ENCODE measurements at regions not wholly inside any gene's neighbourhood (a gene's known extent, or its start where the extent isn't known, plus 50 kb on each side); places are given as distances from the start of the nearest gene placed in this dataset.
"Not testable (repeated sequence)": the region's sequence is repeated elsewhere in the genome, so short reads cannot be mapped to it uniquely, and the experiment has no call there.

DNA sequence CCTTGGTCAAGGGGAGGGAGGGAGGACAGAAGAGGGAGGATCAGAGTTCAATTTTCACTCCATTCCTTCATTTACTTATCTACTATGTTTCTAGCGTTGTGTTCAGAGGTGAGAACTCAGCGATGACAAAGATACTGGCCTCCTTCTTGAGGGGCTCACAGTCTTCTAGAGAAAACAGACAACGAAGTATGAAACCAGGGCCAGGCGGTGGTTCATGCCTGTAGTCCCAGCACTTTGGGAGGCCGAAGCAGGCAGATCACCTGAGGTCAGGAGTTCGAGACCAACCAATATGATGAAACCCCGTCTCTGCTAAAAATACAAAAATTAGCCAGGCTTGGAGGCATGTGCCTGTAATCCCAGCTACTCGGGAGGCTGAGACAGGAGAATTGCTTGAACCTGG lies 277.4 kb downstream of the MYCN start:
- not testable (repeated sequence) for DNase-seq (ENCODE audit: low spot score)

DNA sequence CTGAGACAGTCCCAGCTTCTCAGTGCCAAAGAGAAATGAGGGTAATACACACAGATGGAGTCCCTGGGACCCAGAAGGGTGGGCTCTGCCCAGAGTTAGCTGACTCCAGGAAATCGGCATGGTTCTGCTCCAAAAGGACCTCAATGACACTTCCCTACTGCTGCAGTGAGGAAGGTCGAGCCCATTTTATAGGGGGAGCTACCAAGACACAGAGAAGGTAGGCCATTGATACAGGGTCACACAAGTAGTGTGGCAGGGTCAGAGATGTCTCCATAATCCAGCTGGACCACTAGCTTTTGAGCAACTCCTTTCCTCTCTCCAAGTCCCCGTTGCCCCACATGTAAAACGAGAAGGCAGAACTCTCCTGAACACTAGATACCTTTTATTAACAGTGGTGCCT lies 276.9 kb downstream of the MYCN start:
- no peak for DNase-seq (ENCODE audit: low spot score)

DNA sequence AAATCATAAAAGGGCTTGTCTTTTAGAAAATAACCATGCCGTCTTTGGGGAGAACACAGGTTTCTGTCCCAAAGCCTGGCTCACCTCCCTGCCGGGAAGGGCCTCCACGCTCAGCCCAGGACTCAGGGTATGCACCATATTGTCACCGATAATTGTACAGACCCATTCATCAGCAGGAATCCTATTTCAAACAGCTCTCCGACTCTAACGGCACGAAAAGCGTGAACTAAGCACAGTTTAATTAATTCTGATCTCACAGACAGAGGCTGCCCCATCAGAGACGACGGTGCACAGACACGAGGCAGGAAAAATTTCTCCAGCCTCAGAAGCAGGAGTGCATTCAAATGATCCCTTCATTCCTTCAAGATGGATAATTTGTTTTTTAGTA lies 276.2 kb downstream of the MYCN start:
- DNase-seq (ENCODE audit: low spot score): no peak

DNA sequence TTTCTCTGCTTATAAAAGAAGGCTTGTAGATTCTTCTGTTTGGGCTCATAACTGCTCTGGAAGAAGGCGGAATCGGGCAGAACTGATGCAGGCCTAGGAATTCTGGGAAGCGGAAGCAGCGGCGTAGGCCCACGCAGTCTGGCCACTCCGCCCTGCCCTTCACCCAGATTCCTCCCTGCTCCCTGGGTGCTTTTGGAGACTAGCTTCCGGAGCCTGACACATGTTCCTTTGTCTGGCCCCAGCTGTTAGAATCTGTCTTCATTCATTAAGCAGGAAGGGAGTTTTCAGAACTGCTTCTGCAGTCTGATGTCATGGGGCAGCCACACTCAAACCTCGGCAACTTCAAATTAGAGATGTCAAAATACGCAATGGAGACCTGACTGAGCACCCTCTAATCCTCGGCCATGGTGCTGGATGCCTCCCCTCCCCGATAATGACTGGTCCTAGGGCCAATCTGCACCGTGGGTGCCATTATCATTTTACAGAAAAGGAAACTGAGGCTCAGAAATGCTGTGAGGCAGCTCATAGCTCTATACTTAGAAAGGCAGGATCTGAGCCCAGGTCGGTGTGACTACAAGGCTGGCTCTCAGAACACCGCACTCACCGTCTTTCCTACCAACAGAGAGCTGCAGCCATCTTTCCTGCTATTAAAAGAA lies 275.7 kb downstream of the MYCN start:
- no peak for DNase-seq (ENCODE audit: low spot score)

DNA sequence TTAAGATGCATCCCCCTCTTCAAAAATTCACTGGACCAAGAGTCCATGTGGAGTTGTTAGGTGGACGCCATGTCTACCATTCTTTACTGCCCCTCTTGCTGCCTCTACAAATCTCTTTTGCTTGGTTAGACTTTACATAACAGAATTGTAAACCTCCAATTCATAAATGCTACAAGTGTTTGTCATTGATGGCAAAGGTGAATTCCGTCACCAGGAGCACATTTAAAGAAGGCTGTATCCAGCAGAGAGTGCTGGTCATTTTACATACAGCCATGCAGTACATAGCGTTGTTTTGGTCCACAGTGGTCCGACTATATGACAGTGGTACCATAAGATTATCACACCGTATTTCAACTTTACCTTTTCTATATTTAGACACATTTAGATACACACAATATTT lies 274.5 kb downstream of the MYCN start:
- DNase-seq (ENCODE audit: low spot score): no peak

DNA sequence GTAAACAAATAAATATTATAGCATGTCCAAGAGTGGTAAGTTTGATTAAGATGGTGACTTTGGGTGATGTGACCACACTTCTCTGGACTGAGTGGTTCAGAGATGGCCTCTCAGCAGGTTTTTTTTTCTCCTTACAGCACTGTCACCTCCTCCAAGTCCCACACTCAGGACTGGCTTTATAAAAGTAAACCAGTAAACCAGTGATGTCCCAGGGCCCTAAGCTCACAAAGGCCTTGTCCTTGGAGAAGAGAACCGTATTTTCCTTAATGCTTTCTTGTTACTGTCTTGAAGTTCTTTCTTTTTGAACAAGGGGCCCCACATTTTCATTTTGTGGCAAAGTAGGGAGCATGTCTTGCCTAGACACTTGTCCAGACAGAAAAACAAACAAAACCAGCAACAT lies 274.0 kb downstream of the MYCN start:
- no peak for DNase-seq (ENCODE audit: low spot score)

DNA sequence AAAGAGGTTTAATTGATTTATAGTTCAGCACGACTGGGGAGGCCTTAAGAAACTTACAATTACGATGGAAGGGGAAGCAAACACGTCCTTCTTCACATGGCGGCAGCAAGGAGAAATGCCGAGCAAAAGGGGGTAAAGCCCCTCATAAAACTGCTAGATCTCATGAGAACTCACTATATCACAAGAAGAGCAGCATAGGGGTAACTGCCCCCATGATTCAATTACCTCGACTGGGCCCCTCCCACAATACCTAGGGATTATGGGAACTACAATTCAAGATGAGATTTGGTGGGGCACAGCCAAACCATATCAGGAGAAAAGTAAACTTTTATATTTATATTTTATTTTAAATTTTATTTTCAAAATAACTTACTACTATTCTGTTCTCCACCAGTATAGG lies 272.0 kb downstream of the MYCN start:
- DNase-seq (ENCODE audit: low spot score): no peak

DNA sequence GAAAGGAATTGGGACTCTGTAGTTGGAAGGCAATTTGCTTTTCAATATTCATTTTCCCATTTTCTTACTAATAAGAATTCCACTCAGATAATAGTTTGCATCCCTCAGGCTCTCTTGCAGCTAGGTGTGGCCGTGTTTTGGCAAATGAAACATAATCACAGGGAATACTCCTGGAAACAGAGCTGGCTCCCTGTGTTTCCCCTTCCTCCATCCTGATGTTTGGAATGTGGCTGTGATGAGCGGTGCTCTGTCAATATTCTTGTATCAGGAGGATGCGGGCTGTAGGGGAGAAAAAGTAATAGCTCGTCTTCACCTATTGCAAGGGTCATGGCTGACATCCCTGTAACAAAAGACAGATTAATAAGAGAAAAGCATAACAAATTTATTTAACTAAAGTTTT lies 271.0 kb downstream of the MYCN start:
- no peak for DNase-seq (ENCODE audit: low spot score)

DNA sequence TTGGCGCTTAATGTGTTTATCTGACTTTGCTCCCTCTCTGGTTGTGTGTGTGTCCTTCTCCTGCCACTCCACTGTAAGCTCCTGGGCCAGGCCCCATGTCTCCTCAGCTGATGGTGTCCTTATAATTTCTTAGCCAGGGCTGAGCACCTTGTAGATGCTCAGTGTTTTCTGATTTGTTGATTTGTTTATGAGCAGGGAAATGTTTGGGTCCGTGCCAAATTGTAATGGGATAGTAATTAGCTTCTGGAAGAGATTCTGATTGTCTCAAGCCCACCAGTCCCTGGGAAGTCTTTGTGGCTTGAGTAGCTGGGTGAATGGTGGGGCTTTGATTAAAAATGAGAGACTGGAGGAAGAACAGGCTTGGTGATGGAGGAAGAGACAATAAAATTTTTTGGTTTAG lies 270.5 kb downstream of the MYCN start:
- no peak for DNase-seq (ENCODE audit: low spot score)

DNA sequence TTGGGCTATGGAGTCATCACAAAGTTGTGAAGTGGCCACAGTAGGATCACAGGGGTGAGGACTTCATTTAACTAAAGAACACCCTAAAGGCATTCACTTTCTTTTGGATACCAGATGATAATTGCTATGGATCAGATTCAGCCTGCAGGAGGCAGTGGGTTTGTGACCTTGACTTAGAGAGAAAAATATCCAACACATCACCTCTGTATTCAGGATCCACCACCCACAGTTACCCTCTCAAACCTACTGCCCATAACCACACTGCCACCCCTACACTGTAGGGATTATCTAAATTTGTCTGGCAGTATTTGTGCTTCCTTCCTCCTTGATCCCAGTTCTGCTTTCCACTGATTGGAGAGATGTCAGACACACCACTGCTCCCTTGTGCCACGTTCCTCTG lies 269.4 kb downstream of the MYCN start:
- DNase-seq (ENCODE audit: low spot score): no peak

DNA sequence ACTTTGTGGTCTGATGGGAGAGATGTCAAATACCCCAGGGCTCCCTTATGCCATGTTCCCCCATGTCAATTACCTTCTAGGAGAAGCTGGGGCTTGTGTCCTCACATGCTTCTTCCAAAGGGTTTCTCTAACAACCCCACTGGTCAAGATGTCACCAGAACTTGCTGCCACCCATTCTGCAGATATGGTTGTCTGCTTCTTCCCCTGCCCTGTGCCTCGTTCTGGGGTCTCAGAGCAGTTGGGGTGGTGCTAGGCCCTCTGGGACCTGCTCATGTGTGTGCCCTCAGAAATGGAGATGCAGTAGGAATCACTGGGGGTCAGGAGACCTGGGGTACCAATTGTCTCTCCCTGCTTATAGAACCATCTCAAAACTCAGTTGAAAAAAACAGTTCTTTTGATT lies 268.6 kb downstream of the MYCN start:
- DNase-seq (ENCODE audit: low spot score): no peak

DNA sequence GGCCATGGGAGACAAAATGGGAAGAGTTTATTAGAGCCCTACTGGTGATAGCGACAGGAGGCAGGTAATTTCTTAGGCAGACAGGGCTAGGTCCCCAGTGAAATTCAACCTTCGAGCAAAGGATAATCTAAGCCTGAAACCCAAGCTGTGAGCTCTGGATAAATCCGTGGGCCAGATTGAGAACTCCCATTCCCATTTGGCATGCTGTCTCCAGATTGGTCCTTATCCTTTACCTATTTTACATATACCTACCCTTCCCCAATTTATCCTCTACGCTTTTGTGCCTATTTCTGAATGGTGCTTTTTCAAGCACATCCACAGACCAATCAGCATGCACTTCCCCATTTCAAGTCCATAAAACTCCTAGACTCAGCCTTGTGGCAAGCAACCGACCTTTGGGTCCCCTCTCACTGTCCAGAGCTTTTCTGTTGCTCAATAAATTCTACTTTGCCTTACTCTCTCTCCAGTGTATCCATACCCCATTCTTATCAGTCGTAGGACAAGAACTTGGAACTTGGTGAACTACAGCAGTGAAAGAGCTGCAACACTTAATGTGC lies 268.0 kb downstream of the MYCN start:
- no peak for DNase-seq (ENCODE audit: low spot score)

DNA sequence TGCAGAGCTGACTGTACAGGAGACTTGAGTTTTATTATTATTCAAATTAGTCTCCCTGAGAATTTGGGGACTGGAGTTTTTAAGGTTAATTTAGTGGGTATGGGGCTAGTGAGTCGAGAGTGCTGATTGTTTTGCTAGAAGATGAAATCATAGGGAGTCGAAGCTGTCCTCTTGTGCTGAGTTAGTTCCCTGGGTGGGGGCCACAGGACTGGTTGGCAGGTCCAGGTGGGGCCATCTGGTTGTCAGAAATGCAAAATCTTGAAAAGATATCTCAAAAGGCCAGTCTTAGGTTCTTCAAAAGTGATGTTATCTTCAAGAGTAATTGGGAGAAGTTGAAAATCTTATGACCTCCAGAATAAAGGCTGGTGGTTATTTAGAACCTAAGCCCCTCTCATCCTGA lies 267.3 kb downstream of the MYCN start:
- no peak for DNase-seq (ENCODE audit: low spot score)

DNA sequence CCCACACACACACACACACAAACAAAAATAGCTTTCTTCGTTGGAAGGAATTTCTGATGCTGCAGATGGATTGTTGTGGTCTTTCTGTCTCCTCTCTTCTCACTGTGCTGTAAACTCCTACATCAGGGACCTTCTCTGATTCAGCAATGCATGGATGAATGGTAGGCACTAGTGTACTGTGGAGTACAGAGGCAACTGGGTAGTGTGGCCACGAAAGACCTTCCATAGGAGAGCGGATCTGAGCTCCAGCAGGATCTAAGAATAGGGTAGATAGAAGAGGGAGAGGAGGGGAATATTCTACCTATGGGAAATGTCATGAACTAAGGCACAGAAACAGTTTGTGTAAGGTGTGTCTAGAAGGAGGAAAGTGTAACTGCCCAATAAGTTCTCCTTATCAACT lies 266.8 kb downstream of the MYCN start:
- DNase-seq (ENCODE audit: low spot score): no peak

DNA sequence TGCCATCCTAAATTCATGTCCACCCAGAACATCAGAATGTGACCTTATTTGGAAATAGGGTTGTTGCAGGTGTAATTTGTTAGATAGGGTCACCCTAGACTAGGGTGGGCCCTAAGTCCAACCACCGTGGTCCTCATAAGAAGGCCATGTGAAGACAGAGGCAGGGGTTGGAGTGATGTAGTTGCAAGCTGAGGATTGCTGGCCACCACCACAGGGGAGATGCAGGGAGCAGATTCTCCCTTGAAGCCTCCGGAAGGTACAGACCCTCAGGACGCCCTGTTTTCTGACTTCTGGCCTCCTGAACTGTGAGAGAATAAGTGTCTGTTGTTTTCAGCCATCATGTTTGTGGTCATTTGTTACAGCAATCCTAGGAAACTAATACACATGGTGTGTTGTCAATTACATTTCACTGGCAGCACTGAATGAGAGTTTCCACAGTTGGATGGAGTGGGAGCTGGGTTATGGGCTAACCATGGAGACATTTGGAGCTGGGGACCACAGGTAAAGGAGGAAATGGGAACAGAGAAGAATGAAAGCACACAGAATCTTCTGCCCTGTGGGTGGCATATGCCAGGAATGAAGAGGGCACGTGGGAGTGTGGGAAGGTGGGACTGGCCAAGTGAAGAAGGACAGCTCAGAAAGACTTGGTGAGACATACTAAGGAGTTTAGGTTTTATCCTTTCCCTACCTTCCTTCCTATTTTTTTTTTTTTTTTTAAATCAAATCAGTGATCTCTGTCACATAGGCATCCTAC lies 266.0 kb downstream of the MYCN start:
- no peak for DNase-seq (ENCODE audit: low spot score)

DNA sequence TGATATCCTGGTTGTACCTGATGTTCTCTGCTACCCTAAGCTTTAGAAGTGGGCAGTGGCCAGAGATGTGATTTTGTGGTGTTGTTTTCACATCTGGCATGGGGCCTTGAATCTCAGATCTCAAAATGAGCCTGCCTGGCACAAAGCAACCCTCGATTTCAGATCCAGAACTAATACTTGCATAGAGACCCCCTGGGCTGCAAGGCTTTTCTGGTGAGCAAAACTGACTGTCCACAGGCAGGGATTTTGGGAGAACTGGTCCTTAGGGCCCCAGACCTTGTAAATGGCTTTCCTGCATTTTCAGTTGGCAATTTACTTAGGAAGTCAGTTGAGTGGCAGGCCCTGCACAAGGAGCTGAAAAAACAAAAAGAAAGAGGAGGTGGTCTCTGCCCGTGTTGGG lies 265.3 kb downstream of the MYCN start:
- no peak for DNase-seq (ENCODE audit: low spot score)

DNA sequence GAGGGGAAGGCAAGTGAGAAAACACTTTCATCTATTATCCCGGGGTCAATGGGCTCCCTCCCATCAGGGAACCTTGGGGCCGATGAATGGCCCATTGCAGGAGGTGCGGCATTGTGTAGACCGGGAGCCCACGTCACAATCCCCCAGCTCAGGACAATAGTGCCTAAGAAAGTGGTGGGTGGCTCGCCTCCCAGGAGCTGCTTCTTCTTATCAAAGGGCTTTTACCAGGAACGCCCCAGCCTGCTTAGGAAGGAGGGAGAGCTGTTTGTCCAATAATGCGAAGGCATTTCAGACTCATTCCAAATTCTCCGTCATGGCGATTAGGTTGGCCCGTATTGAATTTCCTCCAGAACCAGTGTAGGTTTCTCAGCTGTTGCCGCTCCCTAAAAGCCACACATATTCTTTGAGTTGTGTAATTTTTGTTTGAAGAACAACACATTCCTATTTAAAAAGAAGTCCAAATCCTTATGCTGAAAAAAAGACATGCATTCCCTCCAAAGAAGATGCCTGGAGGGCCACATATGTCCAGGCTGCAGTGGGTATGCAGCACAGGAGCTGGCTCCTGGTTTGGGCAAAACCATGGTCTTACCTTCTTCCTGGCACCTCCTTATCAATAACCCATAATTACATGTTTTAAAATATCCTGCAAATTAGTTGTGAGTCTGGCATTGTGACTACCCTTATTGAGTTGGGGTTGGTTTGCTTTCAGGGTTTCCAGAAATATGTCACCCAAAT lies 264.7 kb downstream of the MYCN start:
- no peak for DNase-seq (ENCODE audit: low spot score)

DNA sequence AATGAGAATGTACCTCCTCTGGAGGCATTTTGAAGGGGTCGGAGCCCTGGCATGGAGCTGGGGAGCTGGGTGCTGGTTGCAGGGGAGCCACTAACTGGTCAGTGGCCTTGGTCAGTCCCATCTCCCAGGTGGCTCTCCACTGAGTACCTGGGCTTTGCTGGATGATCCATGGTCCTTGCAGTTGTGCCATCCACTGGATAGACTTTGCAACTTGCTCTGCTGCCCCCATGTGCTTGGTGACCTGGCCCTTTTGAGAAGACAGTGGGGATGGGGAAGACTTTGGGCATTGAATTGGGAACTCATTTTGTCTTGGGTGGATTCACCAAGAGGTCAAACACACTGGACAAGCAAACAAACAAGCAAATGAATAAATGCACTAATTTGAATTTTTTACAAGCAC lies 263.9 kb downstream of the MYCN start:
- no peak for DNase-seq (ENCODE audit: low spot score)

DNA sequence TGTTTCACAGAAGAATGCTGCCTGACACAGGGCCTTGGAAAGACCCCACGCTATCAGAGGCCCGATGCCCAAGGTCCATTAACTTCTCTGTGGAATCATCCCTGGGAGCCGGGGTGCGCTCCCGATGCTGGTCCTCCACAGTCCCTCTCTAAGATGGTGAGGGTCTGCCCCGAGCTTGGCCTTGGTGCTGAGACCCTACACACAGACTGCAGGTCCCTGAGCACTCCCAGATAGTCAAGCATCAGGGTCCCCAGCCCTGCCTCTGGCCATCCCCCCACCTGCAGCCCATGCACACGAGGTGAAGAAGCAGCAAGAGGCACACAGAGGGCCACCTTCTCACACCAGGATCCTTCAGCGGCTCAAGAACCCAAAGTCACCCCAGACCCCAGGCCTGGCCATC lies 263.3 kb downstream of the MYCN start:
- no peak for DNase-seq (ENCODE audit: low spot score)

DNA sequence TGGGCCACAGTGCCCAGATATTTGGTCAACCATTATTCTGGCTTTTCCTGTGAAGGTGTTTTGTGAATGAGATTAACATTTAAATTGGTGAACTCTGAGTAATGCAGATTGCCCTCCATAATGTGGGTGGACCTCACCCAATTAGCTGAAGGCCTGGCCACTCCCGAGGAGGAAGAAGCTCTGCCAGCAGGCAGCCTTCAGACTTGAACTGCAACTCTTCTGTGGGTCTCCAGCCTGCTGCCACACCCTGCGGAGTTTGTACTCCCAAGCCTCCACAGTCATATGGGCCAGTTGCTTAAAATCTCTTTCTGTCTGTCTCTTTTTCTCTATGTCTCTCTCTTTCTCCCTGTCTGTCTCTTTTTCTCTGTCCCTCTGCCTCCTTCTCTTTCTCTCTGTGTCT lies 262.7 kb downstream of the MYCN start:
- DNase-seq (ENCODE audit: low spot score): no peak

DNA sequence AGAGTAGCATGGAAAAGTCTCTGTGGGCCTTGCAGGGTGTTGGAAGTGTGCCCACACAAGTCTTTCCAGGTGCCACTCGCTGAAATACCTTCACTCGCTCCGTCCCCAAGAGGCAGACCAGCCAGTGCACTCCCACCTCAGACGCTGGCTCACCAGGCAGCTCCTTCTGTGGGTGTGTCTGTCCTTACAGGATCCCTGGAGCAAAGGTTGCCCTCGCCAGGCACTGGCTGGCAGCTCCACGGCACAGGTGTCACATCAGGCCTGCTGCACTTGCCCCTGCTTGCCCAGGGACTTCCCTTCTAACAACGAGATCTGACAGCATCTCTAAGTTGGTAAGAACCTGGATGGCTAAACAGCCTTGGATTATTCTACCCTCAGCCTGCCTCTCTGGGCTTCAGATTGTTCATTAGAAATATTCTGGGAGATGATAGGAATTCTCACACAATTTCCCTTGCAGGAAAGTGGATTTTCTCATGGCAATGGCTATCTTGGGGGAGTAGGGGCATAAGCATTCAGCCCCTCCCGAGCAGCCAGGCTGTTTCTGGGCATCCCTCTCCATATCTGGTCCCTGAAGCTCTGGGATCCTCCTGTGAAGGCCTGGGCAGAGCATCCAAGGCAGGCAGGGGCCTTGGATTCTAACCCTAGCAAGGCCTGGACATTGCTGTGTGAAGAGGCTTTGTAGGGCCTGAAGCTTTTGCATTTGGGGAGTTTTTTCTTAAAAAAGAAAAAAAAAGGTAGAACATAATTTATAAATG lies 262.1 kb downstream of the MYCN start:
- DNase-seq (ENCODE audit: low spot score): no peak

DNA sequence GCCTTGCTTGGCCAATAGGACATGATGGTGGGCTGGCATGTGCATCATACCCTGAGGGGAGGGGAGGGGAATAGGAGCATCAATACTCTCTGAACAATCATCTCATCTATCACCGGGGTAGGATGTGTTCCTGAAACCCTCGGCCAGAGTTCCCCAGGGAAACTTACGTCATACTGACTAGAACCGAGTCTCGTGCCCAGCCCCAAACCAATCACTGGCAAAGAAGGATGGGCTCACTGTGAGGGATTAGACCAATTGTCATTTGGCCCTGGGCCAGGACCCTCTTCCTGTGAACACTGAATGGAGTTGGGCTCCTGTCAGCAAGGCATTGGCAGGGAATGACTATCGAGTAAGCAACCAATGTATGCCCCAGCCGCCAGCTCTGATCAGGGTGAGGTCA lies 261.5 kb downstream of the MYCN start:
- no peak for DNase-seq (ENCODE audit: low spot score)
